K562 (cell line): ENCODE measurements at regions not wholly inside any gene's neighbourhood (a gene's known extent, or its start where the extent isn't known, plus 50 kb on each side); places are given as distances from the start of the nearest gene placed in this dataset.

Experiments
- ATAC-seq: fragments of 200-7000 bp; cut with Tn5 transposase; 3 replicates; pipeline ENCODE4 v1.9.1; 2020; ENCODE audit warnings: moderate library complexity
- BruUV-seq: library from RNA; stranded (reverse); fragments of 400-500 nt; replicated peaks from 2 replicates; lab custom pipeline; 2021; lab: Mats Ljungman, UMichigan
- CTCF ChIA-PET: fragments of 300-600 bp; formaldehyde crosslinking; extraction: SDS; loops from one replicate; lab custom pipeline; 2021; ENCODE audit warnings: low intra/inter-chr PET ratio; lab: Yijun Ruan, JAX
- POLR2A ChIA-PET: fragments of 300-600, 350-650 bp; sonication (Branson Sonifier 250); formaldehyde crosslinking; extraction: SDS; loops from one replicate; lab custom pipeline; 2021; ENCODE audit warnings: antibody characterized with exemption, inconsistent platforms; lab: Yijun Ruan, JAX
- DNase-seq, 4 experiments: peaks; one replicate each; pipeline versions ENCODE4 v3.0.0 to v3.0.0-alpha.2; 2011 to 2018; ENCODE audit warnings: low spot score in 3 of 4, mixed read lengths in 3 of 4; ENCODE audit errors: extremely low read depth in 1 of 4
- FAIRE-seq: peaks from 2 replicates; lab custom pipeline; 2011; peaks lifted over from hg19 to GRCh38; lab: Jason Lieb, UNC
- H2AFZ ChIP-seq: 2 replicates; pipeline ENCODE4 v1.6.0; 2011; ENCODE audit warnings: low read depth, low read length, control low read depth, inconsistent platforms
- H3K27ac ChIP-seq: fragments of 200-600 bp; 3 replicates; pipeline ENCODE4 v1.8.0; 2011; ENCODE audit warnings: low read depth, mild to moderate bottlenecking, control low read depth, inconsistent platforms, low read length, moderate library complexity, mixed read lengths; ENCODE audit errors: extremely low read depth
- H3K27me3 ChIP-seq, 2 experiments: fragments of 300-600 bp in 1 of 2; 2 replicates in 1 of 2; 3 replicates in 1 of 2; pipeline versions ENCODE4 v1.6.0 to v1.8.0; 2011; ENCODE audit warnings: inconsistent platforms in 2 of 2, low read length in 2 of 2, mild to moderate bottlenecking in 1 of 2, mixed read lengths in 1 of 2, moderate library complexity in 1 of 2; ENCODE audit not compliant: control insufficient read depth in 2 of 2, insufficient read depth in 2 of 2
- H3K36me3 ChIP-seq: fragments of 300-600 bp; 3 replicates; pipeline ENCODE4 v1.8.0; 2011; ENCODE audit warnings: mild to moderate bottlenecking, low read length, inconsistent platforms; ENCODE audit not compliant: control insufficient read depth, insufficient read depth
- H3K4me1 ChIP-seq, 2 experiments: fragments of 200-600 bp in 1 of 2; replicated peaks in 1 of 2; 2 replicates in 1 of 2; 3 replicates in 1 of 2; pipeline versions ENCODE4 v1.5.1 to v1.8.0; 2011; ENCODE audit warnings: inconsistent platforms in 2 of 2, low read length in 2 of 2, mild to moderate bottlenecking in 1 of 2, mixed read lengths in 1 of 2, moderate library complexity in 1 of 2; ENCODE audit not compliant: control insufficient read depth in 2 of 2, insufficient read depth in 2 of 2
- H3K4me2 ChIP-seq: 2 replicates; pipeline ENCODE4 v1.6.1; 2011; ENCODE audit warnings: low read length, control low read depth, inconsistent platforms, mixed read lengths; ENCODE audit not compliant: insufficient read depth
- H3K4me3 ChIP-seq: fragments of 200-600 bp; sonication (generic), shearing (Covaris generic); 2 replicates; pipeline ENCODE4 v1.5.1; 2016; ENCODE audit warnings: control low read depth, inconsistent platforms
- H3K79me2 ChIP-seq: fragments of 200-600 bp; 3 replicates; pipeline ENCODE4 v1.8.0; 2011; ENCODE audit warnings: low read length, inconsistent platforms; ENCODE audit not compliant: control insufficient read depth, insufficient read depth
- H3K9ac ChIP-seq, 2 experiments: 2 replicates each; pipeline versions ENCODE4 v1.6.0 to v1.6.1; 2011; ENCODE audit warnings: low read depth in 2 of 2, low read length in 2 of 2, control low read depth in 1 of 2, inconsistent platforms in 1 of 2, mild to moderate bottlenecking in 1 of 2, mixed read lengths in 1 of 2; ENCODE audit not compliant: insufficient read depth in 1 of 2
- H3K9me1 ChIP-seq: one replicate; pipeline ENCODE4 v1.6.0; 2011; ENCODE audit warnings: inconsistent platforms, mild to moderate bottlenecking, low read length, moderate library complexity; ENCODE audit not compliant: control insufficient read depth, insufficient read depth
- H3K9me3 ChIP-seq: replicated peaks from 2 replicates; pipeline ENCODE4 v1.5.1; 2011; ENCODE audit warnings: low read depth, low read length, inconsistent platforms; ENCODE audit not compliant: control insufficient read depth, insufficient read depth
- H4K20me1 ChIP-seq: replicated peaks from 2 replicates; pipeline ENCODE4 v1.6.1; 2011; ENCODE audit warnings: low read length, inconsistent platforms, mixed read lengths; ENCODE audit not compliant: control insufficient read depth, insufficient read depth
- CCAR2 ChIP-seq: fragments of 200-400 bp; formaldehyde crosslinking; IDR thresholded peaks from 2 replicates; pipeline ENCODE4 v1.6.1; 2017; ENCODE audit warnings: mild to moderate bottlenecking, low read depth, low read length
- PTTG1 ChIP-seq: fragments of 450-650 bp; IDR thresholded peaks from 2 replicates; pipeline ENCODE4 v1.6.1; 2016; ENCODE audit warnings: low read depth, mild to moderate bottlenecking, missing genetic modification characterization, missing compliant biosample characterization
- SMAD2 ChIP-seq: fragments of 150-350 bp; IDR thresholded peaks from 2 replicates; pipeline ENCODE4 v1.6.1; 2014; ENCODE audit warnings: low read depth, mild to moderate bottlenecking, low read length
- ZNF134 ChIP-seq: fragments of 250-450 bp; sonication (Bioruptor Pico); conservative IDR thresholded peaks from 2 replicates; pipeline ENCODE4 v1.4.0; 2020
- WGBS: fragments of 100-300 bp; shearing (Covaris generic); methylation state at CpG from one replicate; pipeline ENCODE4 v1.1.6; 2016; ENCODE audit warnings: low coverage, mixed read lengths; ENCODE audit not compliant: insufficient coverage; ENCODE audit errors: missing lambda C conversion rate; 5-methylcytosine and 5-hydroxymethylcytosine counted together
- in situ Hi-C: fragments of 300-500 bp; cut with MboI; formaldehyde crosslinking; loops from 4 replicates; pipeline ENCODE4 v1.15.0; 2018; ENCODE audit warnings: inconsistent platforms, mixed read lengths
- intact Hi-C: fragments of 100-400 bp; cut with micrococcal nuclease; formaldehyde crosslinking; loops from 2 replicates; pipeline ENCODE4 v1.14.2; 2022
- TF ChIP-seq, protein P1 (sequence below): fragments of 450-650 bp; IDR thresholded peaks from 2 replicates; pipeline ENCODE4 v1.6.1; 2016; ENCODE audit warnings: low read depth
- TF ChIP-seq, protein P2 (sequence below): fragments of 150-350 bp; conservative IDR thresholded peaks from 2 replicates; pipeline ENCODE4 v1.6.1; 2014; ENCODE audit warnings: low read length
- TF ChIP-seq, protein P3 (sequence below): fragments of 450-650 bp; IDR thresholded peaks from 2 replicates; pipeline ENCODE4 v1.6.1; 2016; ENCODE audit warnings: antibody characterized with exemption

DNA sequence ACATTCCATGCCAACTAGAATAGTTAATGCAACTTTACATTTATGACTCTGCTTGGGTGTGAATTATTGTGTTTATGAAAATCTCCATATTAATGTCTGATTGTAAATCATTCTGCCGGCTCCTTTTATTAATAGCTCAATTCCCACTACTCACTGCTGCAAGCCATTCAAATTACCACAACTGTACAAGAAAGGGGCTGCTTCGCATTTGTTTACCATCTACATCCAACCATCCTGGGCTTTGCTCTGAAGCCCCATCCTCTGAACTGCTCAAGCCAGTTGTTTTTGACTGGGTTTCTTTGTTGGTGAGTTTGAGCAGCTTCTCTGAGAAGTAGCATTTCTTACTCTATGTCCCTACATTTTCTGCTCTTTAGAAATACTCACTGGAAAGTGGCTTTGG lies 451.6 kb upstream of the CADM1 start:
- Histone ChIP-seq H3K9ac (no peak overlapping the region), H3K9me3 (no peaks in the 10 kb centered on the region), H2AFZ (no peak overlapping the region), H3K4me2 (no peak overlapping the region), H3K4me1 (no peaks in the 10 kb centered on the region), H3K9me1 (no peaks in the 10 kb centered on the region), H3K27ac (no peak overlapping the region), H3K79me2 (no peaks in the 10 kb centered on the region), H3K4me3 (no peak overlapping the region), H3K27me3 (peaks cover 9 to 14% of the 10 kb centered on the region in 2 experiments; a peak in 3 of 5 replicates), H3K36me3 (no peaks in the 10 kb centered on the region), H4K20me1 (no peaks in the 10 kb centered on the region)
- ChIA-PET POLR2A (no interaction called here), CTCF (no interaction called here)
- DNase-seq (no peak), FAIRE-seq (no peak), ATAC-seq (no peak)
- 0% methylated on average over 2 of the region's 2 CpGs for WGBS
- in situ Hi-C loops (no loop called here), intact Hi-C loops (no loop called here)
- TF ChIP-seq, protein P1, sequence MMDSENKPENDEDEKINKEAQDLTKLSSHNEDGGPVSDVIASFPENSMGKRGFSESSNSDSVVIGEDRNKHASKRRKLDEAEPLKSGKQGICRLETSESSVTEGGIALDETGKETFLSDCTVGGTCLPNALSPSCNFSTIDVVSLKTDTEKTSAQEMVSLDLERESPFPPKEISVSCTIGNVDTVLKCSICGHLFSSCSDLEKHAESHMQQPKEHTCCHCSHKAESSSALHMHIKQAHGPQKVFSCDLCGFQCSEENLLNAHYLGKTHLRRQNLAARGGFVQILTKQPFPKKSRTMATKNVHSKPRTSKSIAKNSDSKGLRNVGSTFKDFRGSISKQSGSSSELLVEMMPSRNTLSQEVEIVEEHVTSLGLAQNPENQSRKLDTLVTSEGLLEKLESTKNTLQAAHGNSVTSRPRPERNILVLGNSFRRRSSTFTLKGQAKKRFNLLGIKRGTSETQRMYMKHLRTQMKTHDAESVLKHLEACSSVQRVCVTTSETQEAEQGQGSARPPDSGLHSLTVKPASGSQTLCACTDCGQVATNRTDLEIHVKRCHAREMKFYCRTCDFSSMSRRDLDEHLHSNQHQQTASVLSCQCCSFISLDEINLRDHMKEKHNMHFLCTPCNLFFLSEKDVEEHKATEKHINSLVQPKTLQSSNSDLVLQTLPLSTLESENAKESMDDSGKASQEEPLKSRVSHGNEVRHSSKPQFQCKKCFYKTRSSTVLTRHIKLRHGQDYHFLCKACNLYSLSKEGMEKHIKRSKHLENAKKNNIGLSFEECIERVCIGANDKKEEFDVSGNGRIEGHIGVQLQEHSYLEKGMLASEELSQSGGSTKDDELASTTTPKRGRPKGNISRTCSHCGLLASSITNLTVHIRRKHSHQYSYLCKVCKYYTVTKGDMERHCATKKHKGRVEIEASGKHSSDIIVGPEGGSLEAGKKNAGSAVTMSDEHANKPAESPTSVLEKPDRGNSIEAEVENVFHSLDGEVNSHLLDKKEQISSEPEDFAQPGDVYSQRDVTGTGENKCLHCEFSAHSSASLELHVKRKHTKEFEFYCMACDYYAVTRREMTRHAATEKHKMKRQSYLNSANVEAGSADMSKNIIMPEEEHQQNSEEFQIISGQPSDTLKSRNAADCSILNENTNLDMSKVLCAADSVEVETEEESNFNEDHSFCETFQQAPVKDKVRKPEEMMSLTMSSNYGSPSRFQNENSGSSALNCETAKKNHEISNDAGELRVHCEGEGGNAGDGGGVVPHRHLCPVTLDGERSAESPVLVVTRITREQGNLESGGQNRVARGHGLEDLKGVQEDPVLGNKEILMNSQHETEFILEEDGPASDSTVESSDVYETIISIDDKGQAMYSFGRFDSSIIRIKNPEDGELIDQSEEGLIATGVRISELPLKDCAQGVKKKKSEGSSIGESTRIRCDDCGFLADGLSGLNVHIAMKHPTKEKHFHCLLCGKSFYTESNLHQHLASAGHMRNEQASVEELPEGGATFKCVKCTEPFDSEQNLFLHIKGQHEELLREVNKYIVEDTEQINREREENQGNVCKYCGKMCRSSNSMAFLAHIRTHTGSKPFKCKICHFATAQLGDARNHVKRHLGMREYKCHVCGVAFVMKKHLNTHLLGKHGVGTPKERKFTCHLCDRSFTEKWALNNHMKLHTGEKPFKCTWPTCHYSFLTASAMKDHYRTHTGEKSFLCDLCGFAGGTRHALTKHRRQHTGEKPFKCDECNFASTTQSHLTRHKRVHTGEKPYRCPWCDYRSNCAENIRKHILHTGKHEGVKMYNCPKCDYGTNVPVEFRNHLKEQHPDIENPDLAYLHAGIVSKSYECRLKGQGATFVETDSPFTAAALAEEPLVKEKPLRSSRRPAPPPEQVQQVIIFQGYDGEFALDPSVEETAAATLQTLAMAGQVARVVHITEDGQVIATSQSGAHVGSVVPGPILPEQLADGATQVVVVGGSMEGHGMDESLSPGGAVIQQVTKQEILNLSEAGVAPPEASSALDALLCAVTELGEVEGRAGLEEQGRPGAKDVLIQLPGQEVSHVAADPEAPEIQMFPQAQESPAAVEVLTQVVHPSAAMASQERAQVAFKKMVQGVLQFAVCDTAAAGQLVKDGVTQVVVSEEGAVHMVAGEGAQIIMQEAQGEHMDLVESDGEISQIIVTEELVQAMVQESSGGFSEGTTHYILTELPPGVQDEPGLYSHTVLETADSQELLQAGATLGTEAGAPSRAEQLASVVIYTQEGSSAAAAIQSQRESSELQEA, result no peak
- no peak for TF ChIP-seq ZNF134
- TF ChIP-seq, protein P2, sequence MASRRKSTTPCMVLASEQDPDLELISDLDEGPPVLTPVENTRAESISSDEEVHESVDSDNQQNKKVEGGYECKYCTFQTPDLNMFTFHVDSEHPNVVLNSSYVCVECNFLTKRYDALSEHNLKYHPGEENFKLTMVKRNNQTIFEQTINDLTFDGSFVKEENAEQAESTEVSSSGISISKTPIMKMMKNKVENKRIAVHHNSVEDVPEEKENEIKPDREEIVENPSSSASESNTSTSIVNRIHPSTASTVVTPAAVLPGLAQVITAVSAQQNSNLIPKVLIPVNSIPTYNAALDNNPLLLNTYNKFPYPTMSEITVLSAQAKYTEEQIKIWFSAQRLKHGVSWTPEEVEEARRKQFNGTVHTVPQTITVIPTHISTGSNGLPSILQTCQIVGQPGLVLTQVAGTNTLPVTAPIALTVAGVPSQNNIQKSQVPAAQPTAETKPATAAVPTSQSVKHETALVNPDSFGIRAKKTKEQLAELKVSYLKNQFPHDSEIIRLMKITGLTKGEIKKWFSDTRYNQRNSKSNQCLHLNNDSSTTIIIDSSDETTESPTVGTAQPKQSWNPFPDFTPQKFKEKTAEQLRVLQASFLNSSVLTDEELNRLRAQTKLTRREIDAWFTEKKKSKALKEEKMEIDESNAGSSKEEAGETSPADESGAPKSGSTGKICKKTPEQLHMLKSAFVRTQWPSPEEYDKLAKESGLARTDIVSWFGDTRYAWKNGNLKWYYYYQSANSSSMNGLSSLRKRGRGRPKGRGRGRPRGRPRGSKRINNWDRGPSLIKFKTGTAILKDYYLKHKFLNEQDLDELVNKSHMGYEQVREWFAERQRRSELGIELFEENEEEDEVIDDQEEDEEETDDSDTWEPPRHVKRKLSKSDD, result no peak
- no peak for TF ChIP-seq PTTG1 (tag)
- no peak for TF ChIP-seq CCAR2
- TF ChIP-seq SMAD2, result no peak
- TF ChIP-seq, protein P3, sequence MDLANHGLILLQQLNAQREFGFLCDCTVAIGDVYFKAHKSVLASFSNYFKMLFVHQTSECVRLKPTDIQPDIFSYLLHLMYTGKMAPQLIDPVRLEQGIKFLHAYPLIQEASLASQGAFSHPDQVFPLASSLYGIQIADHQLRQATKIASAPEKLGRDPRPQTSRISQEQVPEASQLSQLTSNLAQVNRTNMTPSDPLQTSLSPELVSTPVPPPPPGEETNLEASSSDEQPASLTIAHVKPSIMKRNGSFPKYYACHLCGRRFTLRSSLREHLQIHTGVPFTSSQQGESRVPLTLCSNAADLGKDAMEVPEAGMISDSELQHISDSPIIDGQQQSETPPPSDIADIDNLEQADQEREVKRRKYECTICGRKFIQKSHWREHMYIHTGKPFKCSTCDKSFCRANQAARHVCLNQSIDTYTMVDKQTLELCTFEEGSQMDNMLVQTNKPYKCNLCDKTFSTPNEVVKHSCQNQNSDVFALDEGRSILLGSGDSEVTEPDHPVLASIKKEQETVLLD, result no peak
- no TSS peak for BruUV-seq
